ENCODE measurements at regions not wholly inside any gene's neighbourhood (a gene's known extent, or its start where the extent isn't known, plus 50 kb on each side); places are given as distances from the start of the nearest gene placed in this dataset.

DNA sequence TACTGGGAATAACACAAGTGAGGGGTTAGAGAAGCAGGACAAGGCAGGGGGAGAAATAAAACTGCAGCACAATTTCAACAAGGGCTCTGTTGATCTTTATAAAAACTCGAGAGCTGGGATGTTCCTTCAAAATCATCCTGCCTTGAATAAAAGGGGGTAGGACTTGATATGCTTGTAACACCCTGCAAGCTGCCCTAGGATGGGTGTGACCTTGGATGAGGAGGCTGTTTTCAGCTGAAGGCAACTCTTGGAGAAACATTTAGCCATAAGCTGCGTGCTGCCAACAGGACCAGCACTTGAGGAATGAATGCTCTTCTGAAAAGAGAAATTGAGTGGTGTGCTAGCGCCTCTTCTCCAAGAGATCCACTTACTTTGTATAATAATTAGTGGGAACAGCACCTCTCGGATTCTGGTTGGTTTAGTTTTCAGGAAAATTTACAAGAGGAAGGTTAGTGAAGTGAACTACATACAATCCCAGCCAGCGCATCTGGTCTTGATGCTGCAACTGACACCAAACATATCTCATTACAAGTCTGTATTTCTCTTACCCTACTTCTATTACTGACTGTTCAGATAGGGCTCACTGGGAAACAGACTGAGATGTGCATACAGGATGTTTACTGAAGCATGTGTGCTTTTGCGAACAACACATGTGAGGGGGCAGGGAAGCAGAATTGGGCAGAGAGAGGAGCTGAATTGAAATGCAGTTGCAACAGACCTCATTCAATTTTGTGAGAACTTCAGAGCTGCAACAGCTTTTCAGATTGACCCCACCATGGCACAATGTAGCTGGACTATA, 643.0 kb upstream of the GOLIM4 start:
- H3K27me3 ChIP-seq (replicated peaks; ENCODE audit: insufficient read depth): no peaks in the 10 kb centered on the region
- TF ChIP-seq, protein P1, sequence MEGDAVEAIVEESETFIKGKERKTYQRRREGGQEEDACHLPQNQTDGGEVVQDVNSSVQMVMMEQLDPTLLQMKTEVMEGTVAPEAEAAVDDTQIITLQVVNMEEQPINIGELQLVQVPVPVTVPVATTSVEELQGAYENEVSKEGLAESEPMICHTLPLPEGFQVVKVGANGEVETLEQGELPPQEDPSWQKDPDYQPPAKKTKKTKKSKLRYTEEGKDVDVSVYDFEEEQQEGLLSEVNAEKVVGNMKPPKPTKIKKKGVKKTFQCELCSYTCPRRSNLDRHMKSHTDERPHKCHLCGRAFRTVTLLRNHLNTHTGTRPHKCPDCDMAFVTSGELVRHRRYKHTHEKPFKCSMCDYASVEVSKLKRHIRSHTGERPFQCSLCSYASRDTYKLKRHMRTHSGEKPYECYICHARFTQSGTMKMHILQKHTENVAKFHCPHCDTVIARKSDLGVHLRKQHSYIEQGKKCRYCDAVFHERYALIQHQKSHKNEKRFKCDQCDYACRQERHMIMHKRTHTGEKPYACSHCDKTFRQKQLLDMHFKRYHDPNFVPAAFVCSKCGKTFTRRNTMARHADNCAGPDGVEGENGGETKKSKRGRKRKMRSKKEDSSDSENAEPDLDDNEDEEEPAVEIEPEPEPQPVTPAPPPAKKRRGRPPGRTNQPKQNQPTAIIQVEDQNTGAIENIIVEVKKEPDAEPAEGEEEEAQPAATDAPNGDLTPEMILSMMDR (IDR thresholded peaks at IDR 0.05): no peak
- no peaks in the 10 kb centered on the region for H3K9me3 ChIP-seq
- ATAC-seq (ENCODE audit: insufficient number of reproducible peaks, low FRiP score, low read depth) (peak; percentile 48), DNase-seq (ENCODE audit: low spot score) (no peak)
- no peaks in the 10 kb centered on the region for H3K4me1 ChIP-seq (ENCODE audit: control insufficient read depth in 1 of 2, low read depth in 2 of 2)
- H3K4me3 ChIP-seq: no peak overlapping the region
- H3K36me3 ChIP-seq: no peaks in the 10 kb centered on the region
- no peak overlapping the region for H3K27ac ChIP-seq

- DNase-seq (ENCODE audit: low spot score): no peak
- H3K27ac ChIP-seq: no peak overlapping the region
- H3K27me3 ChIP-seq (replicated peaks; ENCODE audit: insufficient read depth): no peaks in the 10 kb centered on the region
- H3K4me1 ChIP-seq (ENCODE audit: control insufficient read depth in 1 of 2, low read depth in 2 of 2): no peaks in the 10 kb centered on the region
- no peaks in the 10 kb centered on the region for H3K36me3 ChIP-seq
- TF ChIP-seq, protein P1 (IDR thresholded peaks at IDR 0.05): no peak
- ATAC-seq (ENCODE audit: insufficient number of reproducible peaks, low FRiP score, low read depth): no peak
- H3K4me3 ChIP-seq: no peak overlapping the region
- no peaks in the 10 kb centered on the region for H3K9me3 ChIP-seq
These were observed 640.5 kb upstream of the GOLIM4 start for GRCh38 chr3:168736202-168736601.

GRCh38 chr3:168730073-168730472, 634.3 kb upstream of the GOLIM4 start:
- DNase-seq (ENCODE audit: low spot score) (no peak), ATAC-seq (ENCODE audit: insufficient number of reproducible peaks, low FRiP score, low read depth) (no peak)
- no peaks in the 10 kb centered on the region for H3K9me3 ChIP-seq
- no peaks in the 10 kb centered on the region for H3K36me3 ChIP-seq
- H3K27ac ChIP-seq: no peak overlapping the region
- TF ChIP-seq, protein P1 (IDR thresholded peaks at IDR 0.05): no peak
- no peaks in the 10 kb centered on the region for H3K4me1 ChIP-seq (ENCODE audit: control insufficient read depth in 1 of 2, low read depth in 2 of 2)
- no peak overlapping the region for H3K4me3 ChIP-seq
- H3K27me3 ChIP-seq (replicated peaks; ENCODE audit: insufficient read depth): no peaks in the 10 kb centered on the region

DNA sequence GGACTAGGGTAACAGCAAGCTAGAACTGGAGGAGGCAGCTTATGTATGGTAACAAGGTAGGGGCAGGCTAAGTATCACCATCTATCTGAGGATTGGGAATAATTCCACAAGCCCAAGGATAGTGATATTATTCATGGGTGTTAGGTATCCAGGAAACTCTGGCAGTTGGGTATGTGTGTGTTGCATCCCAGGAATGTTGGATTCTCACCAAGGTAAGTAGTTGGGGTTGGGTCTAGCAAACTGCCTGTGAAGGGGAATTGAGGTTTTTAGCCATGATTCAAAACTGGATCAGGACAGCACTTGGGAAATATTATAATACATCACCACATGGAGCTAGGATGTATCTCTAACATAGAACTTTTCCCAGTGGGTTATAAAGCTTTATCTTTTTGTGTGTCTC, 626.4 kb upstream of the GOLIM4 start:
- H3K4me3 ChIP-seq: no peak overlapping the region
- H3K27me3 ChIP-seq (replicated peaks; ENCODE audit: insufficient read depth): no peaks in the 10 kb centered on the region
- no peaks in the 10 kb centered on the region for H3K4me1 ChIP-seq (ENCODE audit: control insufficient read depth in 1 of 2, low read depth in 2 of 2)
- TF ChIP-seq, protein P1 (IDR thresholded peaks at IDR 0.05): no peak
- DNase-seq (ENCODE audit: low spot score): no peak
- no peaks in the 10 kb centered on the region for H3K36me3 ChIP-seq
- no peak for ATAC-seq (ENCODE audit: insufficient number of reproducible peaks, low FRiP score, low read depth)
- no peak overlapping the region for H3K27ac ChIP-seq
- H3K9me3 ChIP-seq: no peaks in the 10 kb centered on the region

- H3K4me3 ChIP-seq: no peak overlapping the region
- H3K9me3 ChIP-seq: no peaks in the 10 kb centered on the region
- H3K27ac ChIP-seq: no peak overlapping the region
- no peak for DNase-seq (ENCODE audit: low spot score)
- no peaks in the 10 kb centered on the region for H3K36me3 ChIP-seq
- ATAC-seq (ENCODE audit: insufficient number of reproducible peaks, low FRiP score, low read depth): no peak
- H3K27me3 ChIP-seq (replicated peaks; ENCODE audit: insufficient read depth): no peaks in the 10 kb centered on the region
- TF ChIP-seq, protein P1 (IDR thresholded peaks at IDR 0.05): no peak
- H3K4me1 ChIP-seq (ENCODE audit: control insufficient read depth in 1 of 2, low read depth in 2 of 2): no peaks in the 10 kb centered on the region
These were observed 619.0 kb upstream of the GOLIM4 start for GRCh38 chr3:168714609-168715240.
